ENCODE measurements at regions not wholly inside any gene's neighbourhood (a gene's known extent, or its start where the extent isn't known, plus 50 kb on each side); places are given as distances from the start of the nearest gene placed in this dataset.

GRCh38 chr11:95338430-95338991, 107.5 kb upstream of the SESN3 start:
- peak overlapping the region; percentile 64 to 91 (median 82) for H3K27ac ChIP-seq
- no peak overlapping the region for H3K4me3 ChIP-seq
- DNase-seq (peak; percentile 55 to 83), ATAC-seq (peak; percentile 74 to 91 (median 86))
- H3K9me3 ChIP-seq: no peaks in the 10 kb centered on the region
- WGBS, 2 donors: 14 to 16% methylated on average over 4 of the region's 4 CpGs
- no peaks in the 10 kb centered on the region for H3K27me3 ChIP-seq
- intact Hi-C loops (cut with DNase I): loop anchor here in 4 of 10 donors (5.0 to 10.0 kb wide), 4 partner anchors 104 to 369 kb away; partner anchors contain the start of gene SESN3 (in 4 of the 4)
- H3K36me3 ChIP-seq: no peaks in the 10 kb centered on the region
- TF ChIP-seq CTCF (IDR thresholded peaks at IDR 0.05): no peak
- peaks cover 17 to 44% (median 33%) of the 10 kb centered on the region in 9 donors for H3K4me1 ChIP-seq

- H3K27me3 ChIP-seq: no peaks in the 10 kb centered on the region
- H3K9me3 ChIP-seq: no peaks in the 10 kb centered on the region
- WGBS, 2 donors: 60 to 65% methylated on average over 2 of the region's 2 CpGs
- H3K36me3 ChIP-seq: no peaks in the 10 kb centered on the region
- TF ChIP-seq CTCF (IDR thresholded peaks at IDR 0.05): no peak
- H3K4me1 ChIP-seq: peaks cover 17 to 44% (median 33%) of the 10 kb centered on the region in 9 donors
- H3K4me3 ChIP-seq: no peak overlapping the region
- ATAC-seq (peak; percentile 2 to 29 (median 19)), DNase-seq (no peak)
- peak overlapping the region; percentile 64 to 91 (median 82) for H3K27ac ChIP-seq
- intact Hi-C loops (cut with DNase I): loop anchor here in 4 of 10 donors (5.0 to 10.0 kb wide), 4 partner anchors 103 to 369 kb away; partner anchors contain the start of gene SESN3 (in 4 of the 4)
Observed at GRCh38 chr11:95337972-95338429, 107.0 kb upstream of the SESN3 start.

GRCh38 chr11:95337175-95337957, 106.4 kb upstream of the SESN3 start:
- intact Hi-C loops (cut with DNase I): loop anchor here in 4 of 10 donors (5.0 to 10.0 kb wide), 4 partner anchors 103 to 370 kb away; partner anchors contain the start of gene SESN3 (in 4 of the 4)
- TF ChIP-seq CTCF (IDR thresholded peaks at IDR 0.05): no peak
- peaks cover 17 to 44% (median 33%) of the 10 kb centered on the region in 9 donors for H3K4me1 ChIP-seq
- no peaks in the 10 kb centered on the region for H3K9me3 ChIP-seq
- ATAC-seq (peak; percentile 62 to 89 (median 80)), DNase-seq (peak; percentile 68 to 81)
- H3K27me3 ChIP-seq: no peaks in the 10 kb centered on the region
- 20 to 22% methylated on average over 14 of the region's 14 CpGs for WGBS, 2 donors
- peak overlapping the region in 1 of 10 donors; percentile 19 for H3K4me3 ChIP-seq
- H3K27ac ChIP-seq: peak overlapping the region; percentile 64 to 91 (median 82)
- H3K36me3 ChIP-seq: no peaks in the 10 kb centered on the region

- Histone ChIP-seq H3K9me3 (no peaks in the 10 kb centered on the region), H3K27ac (peak overlapping the region in 1 of 10 donors; percentile 91), H3K4me1 (peaks cover 17 to 44% (median 33%) of the 10 kb centered on the region in 9 donors), H3K27me3 (no peaks in the 10 kb centered on the region), H3K36me3 (no peaks in the 10 kb centered on the region), H3K4me3 (no peak overlapping the region)
- ATAC-seq (no peak), DNase-seq (no peak)
- no peak for TF ChIP-seq CTCF (IDR thresholded peaks at IDR 0.05)
- intact Hi-C loops (cut with DNase I): loop anchor here in 4 of 10 donors (5.0 to 10.0 kb wide), 4 partner anchors 101 to 371 kb away; partner anchors contain the start of gene SESN3 (in 4 of the 4)
- 90% methylated on average over 3 of the region's 3 CpGs for WGBS, 2 donors
Observed at GRCh38 chr11:95335989-95336388, 105.0 kb upstream of the SESN3 start.
